COLO668 (cell line): ENCODE measurements at regions not wholly inside any gene's neighbourhood (a gene's known extent, or its start where the extent isn't known, plus 50 kb on each side); places are given as distances from the start of the nearest gene placed in this dataset.
"Not testable (repeated sequence)": the region's sequence is repeated elsewhere in the genome, so short reads cannot be mapped to it uniquely, and the experiment has no call there.

ENCODE experiments used
- DNase-seq: peaks from one replicate; lab custom pipeline; 2025; ENCODE audit not compliant: unreplicated experiment; lab: John Stamatoyannopoulos, UW

- no peak for DNase-seq
Observed at GRCh38 chr6:6863970-6864639, 243.7 kb upstream of the RREB1 start.

GRCh38 chr6:6865611-6866010 lies 242.2 kb upstream of the RREB1 start:
- no peak for DNase-seq

- no peak for DNase-seq
Observed at GRCh38 chr6:6866656-6867403, 240.9 kb upstream of the RREB1 start.

GRCh38 chr6:6867404-6867799 lies 240.4 kb upstream of the RREB1 start:
- no peak for DNase-seq

GRCh38 chr6:6869094-6869493 lies 238.7 kb upstream of the RREB1 start:
- no peak for DNase-seq

- no peak for DNase-seq
Observed at GRCh38 chr6:6870921-6871320, 236.8 kb upstream of the RREB1 start.

GRCh38 chr6:6872459-6873344 lies 235.1 kb upstream of the RREB1 start:
- DNase-seq, result no peak

GRCh38 chr6:6873778-6874177 lies 234.0 kb upstream of the RREB1 start:
- DNase-seq, result no peak

- no peak for DNase-seq
Observed at GRCh38 chr6:6875818-6876470, 231.8 kb upstream of the RREB1 start.

GRCh38 chr6:6877792-6878191 lies 230.0 kb upstream of the RREB1 start:
- not testable (repeated sequence) for DNase-seq

- no peak for DNase-seq
Observed at GRCh38 chr6:6878887-6879585, 228.7 kb upstream of the RREB1 start.

- DNase-seq, result not testable (repeated sequence)
Observed at GRCh38 chr6:6879586-6879974, 228.2 kb upstream of the RREB1 start.

- no peak for DNase-seq
Observed at GRCh38 chr6:6880745-6881437, 226.9 kb upstream of the RREB1 start.

GRCh38 chr6:6881438-6882225 lies 226.1 kb upstream of the RREB1 start:
- DNase-seq, result peak; percentile 1

GRCh38 chr6:6882592-6882991 lies 225.2 kb upstream of the RREB1 start:
- no peak for DNase-seq

GRCh38 chr6:6883011-6883410 lies 224.8 kb upstream of the RREB1 start:
- no peak for DNase-seq

GRCh38 chr6:6884193-6884627 lies 223.6 kb upstream of the RREB1 start:
- DNase-seq, result no peak

GRCh38 chr6:6884916-6885315 lies 222.8 kb upstream of the RREB1 start:
- no peak for DNase-seq

- DNase-seq, result no peak
Observed at GRCh38 chr6:6885521-6886170, 222.1 kb upstream of the RREB1 start.
